Astrocyte (in vitro differentiated cells and primary cell): ENCODE measurements at regions not wholly inside any gene's neighbourhood (a gene's known extent, or its start where the extent isn't known, plus 50 kb on each side); places are given as distances from the start of the nearest gene placed in this dataset.

ENCODE experiments used
- DNase-seq: peaks from one replicate; pipeline ENCODE4 v3.0.0-alpha.2; 2010; ENCODE audit warnings: low read depth
- FAIRE-seq: peaks from 2 replicates; lab custom pipeline; 2011; peaks lifted over from hg19 to GRCh38; lab: Jason Lieb, UNC
- H2AFZ ChIP-seq: 2 replicates; pipeline ENCODE4 v1.6.0; 2012; ENCODE audit warnings: low read depth, low read length, inconsistent platforms
- H3K27ac ChIP-seq: 2 replicates; pipeline ENCODE4 v1.5.1; 2011; ENCODE audit warnings: low read depth, low read length, inconsistent platforms
- H3K27me3 ChIP-seq: 2 replicates; pipeline ENCODE4 v1.6.0; 2011; ENCODE audit warnings: low read length, inconsistent platforms; ENCODE audit not compliant: insufficient read depth
- H3K36me3 ChIP-seq: 2 replicates; pipeline ENCODE4 v1.5.1; 2011; ENCODE audit warnings: low read length, inconsistent platforms; ENCODE audit not compliant: insufficient read depth
- H3K4me1 ChIP-seq: 2 replicates; pipeline ENCODE4 v1.5.1; 2011; ENCODE audit warnings: low read length, inconsistent platforms; ENCODE audit not compliant: insufficient read depth
- H3K4me2 ChIP-seq: 2 replicates; pipeline ENCODE4 v1.6.0; 2012; ENCODE audit warnings: low read length, inconsistent platforms
- H3K4me3 ChIP-seq: 2 replicates; pipeline ENCODE4 v1.5.1; 2011; ENCODE audit warnings: low read depth, mild to moderate bottlenecking, low read length, inconsistent platforms; ENCODE audit not compliant: insufficient read depth
- H3K79me2 ChIP-seq: 2 replicates; pipeline ENCODE4 v1.6.0; 2012; ENCODE audit warnings: mild to moderate bottlenecking, low read length, inconsistent platforms; ENCODE audit not compliant: insufficient read depth
- H3K9ac ChIP-seq: 2 replicates; pipeline ENCODE4 v1.6.0; 2012; ENCODE audit warnings: mild to moderate bottlenecking, low read length, inconsistent platforms
- H3K9me3 ChIP-seq: 2 replicates; pipeline ENCODE4 v1.5.1; 2012; ENCODE audit warnings: low read depth, mild to moderate bottlenecking, low read length, inconsistent platforms; ENCODE audit not compliant: insufficient read depth
- H4K20me1 ChIP-seq: 2 replicates; pipeline ENCODE4 v1.6.0; 2012; ENCODE audit warnings: low read length, inconsistent platforms; ENCODE audit not compliant: insufficient read depth
- H3K27ac Mint-ChIP-seq: one replicate; pipeline ENCODE4 v1.8.0; 2021; ENCODE audit warnings: mild to moderate bottlenecking, mixed read lengths; ENCODE audit not compliant: unreplicated experiment
- H3K27me3 Mint-ChIP-seq: one replicate; pipeline ENCODE4 v1.8.0; 2021; ENCODE audit warnings: low read depth, mixed read lengths; ENCODE audit not compliant: unreplicated experiment
- H3K36me3 Mint-ChIP-seq: one replicate; pipeline ENCODE4 v1.8.0; 2021; ENCODE audit warnings: low read depth, mixed read lengths; ENCODE audit not compliant: unreplicated experiment
- H3K4me1 Mint-ChIP-seq: one replicate; pipeline ENCODE4 v1.8.0; 2021; ENCODE audit warnings: low read depth, mixed read lengths; ENCODE audit not compliant: unreplicated experiment
- H3K4me3 Mint-ChIP-seq: one replicate; pipeline ENCODE4 v1.8.0; 2021; ENCODE audit warnings: mild to moderate bottlenecking, moderate library complexity, mixed read lengths; ENCODE audit not compliant: unreplicated experiment
- H3K9me3 Mint-ChIP-seq: one replicate; pipeline ENCODE4 v1.8.0; 2021; ENCODE audit warnings: mild to moderate bottlenecking, mixed read lengths; ENCODE audit not compliant: unreplicated experiment
- CTCF ChIP-seq: IDR thresholded peaks from 2 replicates; pipeline ENCODE4 v1.5.1; 2011; ENCODE audit warnings: low read depth, mild to moderate bottlenecking, inconsistent platforms, low read length, moderate library complexity; ENCODE audit not compliant: insufficient read depth
- EZH2 ChIP-seq: IDR thresholded peaks from 2 replicates; pipeline ENCODE4 v1.6.1; 2012; ENCODE audit warnings: mild to moderate bottlenecking, low read length, inconsistent platforms; ENCODE audit not compliant: insufficient read depth

- Histone ChIP-seq H3K4me1 (peaks cover 20% of the 10 kb centered on the region), H3K27me3 (no peaks in the 10 kb centered on the region), H3K9me3 (peaks cover 3% of the 10 kb centered on the region), H3K27ac (no peak overlapping the region), H3K36me3 (no peaks in the 10 kb centered on the region), H3K79me2 (no peaks in the 10 kb centered on the region), H3K4me2 (no peak overlapping the region), H4K20me1 (no peaks in the 10 kb centered on the region), H3K4me3 (no peak overlapping the region), H2AFZ (no peak overlapping the region), H3K9ac (no peak overlapping the region)
- Mint-ChIP-seq H3K4me1 (peaks cover 28% of the 10 kb centered on the region), H3K36me3 (no peaks in the 10 kb centered on the region), H3K27me3 (no peaks in the 10 kb centered on the region), H3K4me3 (peak overlapping the region; percentile 29), H3K9me3 (peaks cover 6% of the 10 kb centered on the region), H3K27ac (no peak overlapping the region)
- FAIRE-seq = no peak
- DNase-seq = no peak
- TF ChIP-seq CTCF (peak; percentile 61), EZH2 (no peak)
These were observed 90.4 kb upstream of the SLC35G4 start for GRCh38 chr18:11518788-11519685.

GRCh38 chr18:11517704-11518103, 91.7 kb upstream of the SLC35G4 start:
- Mint-ChIP-seq H3K9me3 (peaks cover 6% of the 10 kb centered on the region), H3K4me1 (peaks cover 16% of the 10 kb centered on the region), H3K36me3 (no peaks in the 10 kb centered on the region), H3K27ac (no peak overlapping the region), H3K4me3 (no peak overlapping the region), H3K27me3 (no peaks in the 10 kb centered on the region)
- peaks cover 9% of the 10 kb centered on the region for H3K4me1 ChIP-seq
- H3K4me2 ChIP-seq = no peak overlapping the region
- no peaks in the 10 kb centered on the region for H3K79me2 ChIP-seq
- peaks cover 3% of the 10 kb centered on the region for H3K9me3 ChIP-seq
- TF ChIP-seq CTCF (no peak), EZH2 (no peak)
- H3K9ac ChIP-seq = no peak overlapping the region
- H3K27ac ChIP-seq = no peak overlapping the region
- H2AFZ ChIP-seq = no peak overlapping the region
- H3K27me3 ChIP-seq = no peaks in the 10 kb centered on the region
- FAIRE-seq = no peak
- H4K20me1 ChIP-seq = no peaks in the 10 kb centered on the region
- DNase-seq = no peak
- H3K4me3 ChIP-seq = no peak overlapping the region
- H3K36me3 ChIP-seq = no peaks in the 10 kb centered on the region
